Mesenchymal stem cell (in vitro differentiated cells and primary cell): ENCODE measurements at regions not wholly inside any gene's neighbourhood (a gene's known extent, or its start where the extent isn't known, plus 50 kb on each side); places are given as distances from the start of the nearest gene placed in this dataset.

ENCODE experiments used
- DNase-seq: peaks from one replicate; pipeline ENCODE4 v3.0.0-alpha.2; 2013
- H2AFZ ChIP-seq: one replicate; pipeline ENCODE4 v1.6.1; 2013; ENCODE audit warnings: low read depth, mild to moderate bottlenecking, control low read depth, inconsistent platforms, low read length, moderate library complexity
- H2AK5ac ChIP-seq: 2 replicates; pipeline ENCODE4 v1.6.1; 2013; ENCODE audit warnings: low read length, moderate library complexity, mild to moderate bottlenecking, inconsistent platforms; ENCODE audit not compliant: severe bottlenecking
- H2BK120ac ChIP-seq: one replicate; pipeline ENCODE4 v1.6.1; 2013; ENCODE audit warnings: low read depth, mild to moderate bottlenecking, inconsistent platforms, low read length, moderate library complexity
- H2BK12ac ChIP-seq, 2 experiments: one replicate each; pipeline ENCODE4 v1.6.1; 2013; ENCODE audit warnings: inconsistent platforms in 2 of 2, low read length in 2 of 2, mild to moderate bottlenecking in 2 of 2, moderate library complexity in 2 of 2, control low read depth in 1 of 2
- H2BK15ac ChIP-seq: one replicate; pipeline ENCODE4 v1.6.1; 2013; ENCODE audit warnings: mild to moderate bottlenecking, low read depth, inconsistent platforms; ENCODE audit not compliant: poor library complexity, severe bottlenecking
- H2BK5ac ChIP-seq: 2 replicates; pipeline ENCODE4 v1.6.1; 2013; ENCODE audit warnings: low read depth, mild to moderate bottlenecking, low read length, control low read depth, inconsistent platforms; ENCODE audit not compliant: poor library complexity, severe bottlenecking
- H3K14ac ChIP-seq, 2 experiments: one replicate each; pipeline ENCODE4 v1.6.1; 2013; ENCODE audit warnings: inconsistent platforms in 2 of 2, low read length in 2 of 2, control low read depth in 1 of 2, mild to moderate bottlenecking in 1 of 2, moderate library complexity in 1 of 2
- H3K18ac ChIP-seq, 2 experiments: one replicate each; pipeline ENCODE4 v1.6.1; 2013; ENCODE audit warnings: inconsistent platforms in 2 of 2, low read length in 2 of 2, control low read depth in 1 of 2, low read depth in 1 of 2, mild to moderate bottlenecking in 1 of 2
- H3K23ac ChIP-seq, 2 experiments: one replicate each; pipeline ENCODE4 v1.6.1; 2013; ENCODE audit warnings: inconsistent platforms in 2 of 2, low read length in 2 of 2, mild to moderate bottlenecking in 2 of 2, moderate library complexity in 2 of 2, control low read depth in 1 of 2
- H3K27ac ChIP-seq: 2 replicates; pipeline ENCODE4 v1.5.1; 2013; ENCODE audit warnings: mild to moderate bottlenecking, moderate library complexity, low read length, control low read depth, inconsistent platforms; ENCODE audit not compliant: poor library complexity, severe bottlenecking
- H3K27me3 ChIP-seq, 2 experiments: 2 replicates each; pipeline versions ENCODE4 v1.6.1 to v1.7.0; 2013; ENCODE audit warnings: low read length in 2 of 2, mild to moderate bottlenecking in 2 of 2, moderate library complexity in 2 of 2, control low read depth in 1 of 2, inconsistent platforms in 1 of 2; ENCODE audit not compliant: control insufficient read depth in 1 of 2, insufficient read depth in 1 of 2
- H3K36me3 ChIP-seq, 2 experiments: 2 replicates each; pipeline versions ENCODE4 v1.6.1 to v1.7.0; 2013; ENCODE audit warnings: low read length in 2 of 2, control low read depth in 1 of 2, inconsistent platforms in 1 of 2, low read depth in 1 of 2, mild to moderate bottlenecking in 1 of 2; ENCODE audit not compliant: insufficient read depth in 2 of 2, control insufficient read depth in 1 of 2
- H3K4ac ChIP-seq, 2 experiments: one replicate each; pipeline ENCODE4 v1.6.1; 2013; ENCODE audit warnings: inconsistent platforms in 2 of 2, low read length in 2 of 2, mild to moderate bottlenecking in 2 of 2, moderate library complexity in 2 of 2, control low read depth in 1 of 2, low read depth in 1 of 2
- H3K4me1 ChIP-seq: 2 replicates; pipeline ENCODE4 v1.6.1; 2013; ENCODE audit warnings: low read depth, low read length, control low read depth; ENCODE audit not compliant: control insufficient read depth, insufficient read depth
- H3K4me2 ChIP-seq: 2 replicates; pipeline ENCODE4 v1.6.1; 2013; ENCODE audit warnings: low read length, mild to moderate bottlenecking, inconsistent platforms; ENCODE audit not compliant: poor library complexity, severe bottlenecking
- H3K4me3 ChIP-seq, 2 experiments: 2 replicates each; pipeline versions ENCODE4 v1.5.1 to v1.7.0; 2013; ENCODE audit warnings: low read length in 2 of 2, mild to moderate bottlenecking in 2 of 2, control low read depth in 1 of 2, low read depth in 1 of 2; ENCODE audit not compliant: insufficient read depth in 1 of 2
- H3K79me1 ChIP-seq: replicated peaks from 2 replicates; pipeline ENCODE4 v1.6.1; 2013; ENCODE audit warnings: mild to moderate bottlenecking, control low read depth, low read length, inconsistent platforms; ENCODE audit not compliant: poor library complexity, severe bottlenecking
- H3K9ac ChIP-seq: 2 replicates; pipeline ENCODE4 v1.7.0; 2013; ENCODE audit warnings: mild to moderate bottlenecking, low read length, moderate library complexity
- H3K9me3 ChIP-seq: 2 replicates; pipeline ENCODE4 v1.7.0; 2013; ENCODE audit warnings: mild to moderate bottlenecking, low read length; ENCODE audit not compliant: control insufficient read depth
- H4K8ac ChIP-seq: one replicate; pipeline ENCODE4 v1.6.1; 2013; ENCODE audit warnings: inconsistent platforms, mild to moderate bottlenecking, low read length, moderate library complexity
- H4K91ac ChIP-seq: one replicate; pipeline ENCODE4 v1.6.1; 2013; ENCODE audit warnings: mild to moderate bottlenecking, low read length, inconsistent platforms
- WGBS: methylation state at CpG from one replicate; pipeline ENCODE4 v1.1.7; 2013; ENCODE audit warnings: mixed read lengths; 5-methylcytosine and 5-hydroxymethylcytosine counted together

DNA sequence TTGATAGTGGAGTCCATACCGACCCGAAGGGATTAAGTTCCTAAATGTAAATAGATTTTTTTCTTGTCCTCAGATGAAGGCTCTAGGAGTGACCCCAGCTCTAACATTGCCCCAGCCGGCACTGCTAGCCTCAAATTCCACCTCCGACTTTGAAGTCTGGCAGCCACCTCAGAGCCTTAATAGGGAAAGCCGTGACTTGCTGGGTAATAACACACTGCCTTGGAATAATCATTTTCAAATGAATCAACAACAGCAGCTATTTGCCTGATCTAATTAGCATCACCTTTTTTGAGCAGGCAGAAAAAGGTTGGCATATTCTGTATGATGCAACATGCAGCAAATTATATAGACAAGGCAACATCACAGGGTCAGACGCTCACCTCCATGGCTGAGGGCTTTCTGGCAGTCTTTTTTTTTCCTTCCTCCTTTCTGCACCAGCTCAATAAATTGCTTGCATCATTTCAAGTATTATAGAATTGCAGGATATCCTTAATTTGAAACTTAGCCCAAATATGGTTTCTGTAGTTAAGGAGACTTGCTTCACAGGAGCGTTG, 276.5 kb upstream of the ATP5MC3 start:
- WGBS = 85% methylated on average over 5 of the region's 7 CpGs

DNA sequence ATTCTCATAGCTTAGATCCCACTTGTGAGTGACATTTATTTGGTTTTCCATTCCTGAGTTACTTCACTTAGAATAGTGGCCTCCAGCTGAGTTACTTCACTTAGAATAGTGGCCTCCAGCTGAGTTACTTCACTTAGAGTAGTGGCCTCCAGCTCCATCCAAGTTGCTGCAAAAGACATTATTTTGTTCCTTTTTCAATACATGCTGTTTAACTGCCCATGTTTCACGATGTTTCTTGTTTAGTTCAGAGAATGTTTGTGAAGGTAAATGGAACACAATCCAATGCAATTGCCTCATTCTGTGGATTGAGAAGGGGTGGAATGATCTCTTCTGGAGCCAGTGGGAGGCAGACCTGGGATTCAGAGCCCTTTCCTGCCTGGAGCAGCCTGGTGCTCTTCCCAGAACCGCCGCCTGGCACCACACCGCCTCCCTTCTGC, 273.5 kb upstream of the ATP5MC3 start:
- Histone ChIP-seq H2BK5ac (no peak overlapping the region), H3K14ac (no peak overlapping the region), H3K9ac (no peak overlapping the region), H2BK15ac (no peak overlapping the region), H3K27me3 (no peaks in the 10 kb centered on the region), H3K36me3 (no peaks in the 10 kb centered on the region), H3K4me3 (no peak overlapping the region), H3K18ac (no peak overlapping the region), H2AFZ (no peak overlapping the region), H3K23ac (no peak overlapping the region), H3K4me2 (no peak overlapping the region), H2BK120ac (no peak overlapping the region), H3K27ac (no peak overlapping the region), H3K79me1 (no peaks in the 10 kb centered on the region), H4K8ac (no peak overlapping the region), H3K4me1 (no peaks in the 10 kb centered on the region), H2AK5ac (no peak overlapping the region), H2BK12ac (no peak overlapping the region), H4K91ac (no peak overlapping the region), H3K4ac (no peak overlapping the region), H3K9me3 (no peaks in the 10 kb centered on the region)
- no peak for DNase-seq
- WGBS = 78% methylated on average over 1 of the region's 4 CpGs

More for the DNA sequence above, 276.5 kb upstream of the ATP5MC3 start:
- no peak overlapping the region for H2BK12ac ChIP-seq
- H3K23ac ChIP-seq = no peak overlapping the region
- H3K27ac ChIP-seq = no peak overlapping the region
- no peak overlapping the region for H4K91ac ChIP-seq
- H3K9me3 ChIP-seq = peaks cover 3% of the 10 kb centered on the region
- DNase-seq = no peak
- H2AFZ ChIP-seq = no peak overlapping the region
- H3K27me3 ChIP-seq = no peaks in the 10 kb centered on the region
- no peaks in the 10 kb centered on the region for H3K79me1 ChIP-seq
- H3K9ac ChIP-seq = no peak overlapping the region
- no peaks in the 10 kb centered on the region for H3K4me1 ChIP-seq
- H2BK5ac ChIP-seq = no peak overlapping the region
- H3K4me2 ChIP-seq = no peak overlapping the region
- no peaks in the 10 kb centered on the region for H3K36me3 ChIP-seq
- no peak overlapping the region for H2AK5ac ChIP-seq
- no peak overlapping the region for H3K4me3 ChIP-seq
- H3K4ac ChIP-seq = no peak overlapping the region
- H4K8ac ChIP-seq = no peak overlapping the region
- no peak overlapping the region for H2BK15ac ChIP-seq
- H3K18ac ChIP-seq = no peak overlapping the region
- H3K14ac ChIP-seq = no peak overlapping the region
- no peak overlapping the region for H2BK120ac ChIP-seq

DNA sequence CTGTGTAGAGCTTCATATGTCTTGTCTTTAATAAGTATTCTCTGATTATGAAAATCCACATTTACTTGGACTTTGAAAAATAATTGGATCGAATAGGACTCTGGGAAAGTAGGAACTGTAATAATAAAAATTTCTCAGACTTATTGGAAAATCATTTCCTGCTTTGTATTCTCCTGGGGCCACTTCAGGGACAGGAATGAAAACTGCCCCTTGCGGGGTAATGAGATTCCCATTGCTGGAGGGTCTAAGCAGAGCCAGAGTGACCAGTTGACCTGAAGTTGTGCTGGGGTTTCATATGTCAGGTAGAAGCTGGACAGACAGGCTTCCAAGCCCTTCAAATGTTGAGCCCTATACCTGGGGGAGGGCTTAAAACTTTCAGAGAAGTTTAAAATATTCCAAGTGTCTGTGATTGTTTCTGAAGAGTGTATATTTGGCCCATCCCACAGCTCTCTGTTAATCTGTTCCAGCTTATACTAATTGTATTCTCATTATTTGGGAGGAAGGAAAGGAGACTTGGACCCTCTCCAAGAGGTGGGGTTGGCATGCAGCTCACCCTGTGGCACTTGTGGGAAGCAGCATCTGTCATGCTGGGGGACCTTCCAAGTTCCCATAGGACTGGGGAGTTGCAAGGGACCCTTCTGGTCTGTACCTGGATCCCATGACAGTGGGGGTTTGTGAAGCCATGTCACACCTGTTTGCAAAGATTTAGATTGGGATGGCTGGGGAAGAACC, 268.7 kb upstream of the ATP5MC3 start:
- H3K36me3 ChIP-seq = no peaks in the 10 kb centered on the region
- H3K27ac ChIP-seq = no peak overlapping the region
- H3K4ac ChIP-seq = no peak overlapping the region
- DNase-seq = no peak
- H3K4me3 ChIP-seq = no peak overlapping the region
- no peak overlapping the region for H3K18ac ChIP-seq
- H3K27me3 ChIP-seq = no peaks in the 10 kb centered on the region
- no peak overlapping the region for H2BK15ac ChIP-seq
- no peak overlapping the region for H3K14ac ChIP-seq
- H4K8ac ChIP-seq = no peak overlapping the region
- H4K91ac ChIP-seq = no peak overlapping the region
- no peaks in the 10 kb centered on the region for H3K4me1 ChIP-seq
- WGBS = 78% methylated on average over 2 of the region's 2 CpGs
- no peak overlapping the region for H2BK120ac ChIP-seq
- H2AK5ac ChIP-seq = no peak overlapping the region
- H3K9me3 ChIP-seq = no peaks in the 10 kb centered on the region
- no peak overlapping the region for H3K9ac ChIP-seq
- H2BK5ac ChIP-seq = no peak overlapping the region
- no peak overlapping the region for H3K4me2 ChIP-seq
- no peak overlapping the region for H2BK12ac ChIP-seq
- H3K79me1 ChIP-seq = no peaks in the 10 kb centered on the region
- no peak overlapping the region for H2AFZ ChIP-seq
- H3K23ac ChIP-seq = no peak overlapping the region

DNA sequence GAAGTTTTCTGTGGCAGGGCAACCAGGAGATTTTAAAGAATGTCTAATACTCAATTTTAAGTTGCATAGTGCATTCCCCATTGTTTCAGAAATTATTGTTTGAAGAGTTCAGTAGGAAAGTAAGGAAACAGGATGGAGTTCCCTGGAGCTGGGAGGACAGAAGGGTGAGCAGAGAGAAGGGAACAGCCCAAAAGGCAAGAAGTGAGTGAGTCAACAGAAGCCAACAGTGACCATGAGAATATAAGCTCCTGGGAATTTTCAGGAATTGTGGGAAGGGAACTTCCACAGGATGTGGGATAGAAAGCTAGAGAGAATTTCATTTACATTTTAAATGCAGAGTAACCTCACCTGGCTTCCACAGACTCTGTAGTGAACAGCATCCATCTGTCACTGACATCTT, 268.1 kb upstream of the ATP5MC3 start:
- no peak overlapping the region for H3K18ac ChIP-seq
- no peak overlapping the region for H2BK12ac ChIP-seq
- H2AFZ ChIP-seq = no peak overlapping the region
- H3K27ac ChIP-seq = no peak overlapping the region
- H2BK15ac ChIP-seq = no peak overlapping the region
- H2BK120ac ChIP-seq = no peak overlapping the region
- no peak overlapping the region for H2BK5ac ChIP-seq
- no peak overlapping the region for H3K14ac ChIP-seq
- no peak overlapping the region for H2AK5ac ChIP-seq
- no peak overlapping the region for H3K4me3 ChIP-seq
- H3K79me1 ChIP-seq = no peaks in the 10 kb centered on the region
- H3K4ac ChIP-seq = no peak overlapping the region
- H4K91ac ChIP-seq = no peak overlapping the region
- H3K27me3 ChIP-seq = no peaks in the 10 kb centered on the region
- no peaks in the 10 kb centered on the region for H3K9me3 ChIP-seq
- no peak overlapping the region for H3K4me2 ChIP-seq
- H4K8ac ChIP-seq = no peak overlapping the region
- H3K9ac ChIP-seq = no peak overlapping the region
- no peaks in the 10 kb centered on the region for H3K36me3 ChIP-seq
- DNase-seq = no peak
- H3K23ac ChIP-seq = no peak overlapping the region
- H3K4me1 ChIP-seq = no peaks in the 10 kb centered on the region
